ENCODE measurements at regions not wholly inside any gene's neighbourhood (a gene's known extent, or its start where the extent isn't known, plus 50 kb on each side); places are given as distances from the start of the nearest gene placed in this dataset.

DNA sequence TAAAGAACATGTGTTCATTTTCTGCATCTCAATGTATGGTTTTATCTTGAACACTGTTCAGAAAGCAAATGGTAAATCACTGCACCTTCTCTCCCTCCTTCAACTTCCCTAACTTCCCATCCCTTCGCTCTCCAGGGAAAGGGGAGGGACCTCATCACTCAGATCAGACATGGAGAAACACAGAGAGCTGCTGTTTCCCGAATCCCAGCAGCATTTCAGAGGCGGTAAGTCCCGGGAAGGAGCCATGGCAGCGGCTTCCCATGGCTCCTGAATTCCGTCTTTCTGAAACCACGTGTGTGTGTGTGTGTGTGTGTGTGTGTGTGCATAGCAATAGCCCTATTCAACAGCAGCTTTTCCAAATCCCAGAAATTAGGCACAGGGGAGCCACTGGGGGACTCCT, 125.4 kb upstream of the TMCC3 start:
- no peak overlapping the region for H3K4me2 ChIP-seq (ENCODE audit: low read depth, low read length)
- H3K9me3 ChIP-seq (ENCODE audit: low read length): no peaks in the 10 kb centered on the region
- H3K27ac ChIP-seq (ENCODE audit: extremely low read length, insufficient read depth, low read length): no peak overlapping the region
- in situ Hi-C loops (cut with HindIII; ENCODE audit: extremely low pct_ligation_motif_present, low pct_unique_long_range_greater_than_20kb): no loop called here
- no peak overlapping the region for H3K9ac ChIP-seq (ENCODE audit: insufficient read depth, low read depth, low read length)
- no TSS peak for BruUV-seq (replicated peaks)
- no peak for ATAC-seq
- ChIA-PET POLR2A (no interaction called here), CTCF (ENCODE audit: low intra/inter-chr PET ratio, low total read pairs) (no interaction called here)
- FAIRE-seq: no peak
- no peaks in the 10 kb centered on the region for H3K36me3 ChIP-seq (replicated peaks in 1 of 2; ENCODE audit: control insufficient read depth in 1 of 2, insufficient read depth in 2 of 2, low read length in 2 of 2)
- WGBS (ENCODE audit: low lambda C conversion rate): 9% methylated on average over 7 of the region's 7 CpGs
- TF ChIP-seq, protein P1, sequence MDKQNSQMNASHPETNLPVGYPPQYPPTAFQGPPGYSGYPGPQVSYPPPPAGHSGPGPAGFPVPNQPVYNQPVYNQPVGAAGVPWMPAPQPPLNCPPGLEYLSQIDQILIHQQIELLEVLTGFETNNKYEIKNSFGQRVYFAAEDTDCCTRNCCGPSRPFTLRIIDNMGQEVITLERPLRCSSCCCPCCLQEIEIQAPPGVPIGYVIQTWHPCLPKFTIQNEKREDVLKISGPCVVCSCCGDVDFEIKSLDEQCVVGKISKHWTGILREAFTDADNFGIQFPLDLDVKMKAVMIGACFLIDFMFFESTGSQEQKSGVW (CRISPR knock-in tag; IDR thresholded peaks at IDR 0.05; ENCODE audit: borderline replicate concordance): no peak
- TF ChIP-seq MEIS2 (CRISPR knock-in tag; IDR thresholded peaks at IDR 0.05): no peak
- TF ChIP-seq, protein P2, sequence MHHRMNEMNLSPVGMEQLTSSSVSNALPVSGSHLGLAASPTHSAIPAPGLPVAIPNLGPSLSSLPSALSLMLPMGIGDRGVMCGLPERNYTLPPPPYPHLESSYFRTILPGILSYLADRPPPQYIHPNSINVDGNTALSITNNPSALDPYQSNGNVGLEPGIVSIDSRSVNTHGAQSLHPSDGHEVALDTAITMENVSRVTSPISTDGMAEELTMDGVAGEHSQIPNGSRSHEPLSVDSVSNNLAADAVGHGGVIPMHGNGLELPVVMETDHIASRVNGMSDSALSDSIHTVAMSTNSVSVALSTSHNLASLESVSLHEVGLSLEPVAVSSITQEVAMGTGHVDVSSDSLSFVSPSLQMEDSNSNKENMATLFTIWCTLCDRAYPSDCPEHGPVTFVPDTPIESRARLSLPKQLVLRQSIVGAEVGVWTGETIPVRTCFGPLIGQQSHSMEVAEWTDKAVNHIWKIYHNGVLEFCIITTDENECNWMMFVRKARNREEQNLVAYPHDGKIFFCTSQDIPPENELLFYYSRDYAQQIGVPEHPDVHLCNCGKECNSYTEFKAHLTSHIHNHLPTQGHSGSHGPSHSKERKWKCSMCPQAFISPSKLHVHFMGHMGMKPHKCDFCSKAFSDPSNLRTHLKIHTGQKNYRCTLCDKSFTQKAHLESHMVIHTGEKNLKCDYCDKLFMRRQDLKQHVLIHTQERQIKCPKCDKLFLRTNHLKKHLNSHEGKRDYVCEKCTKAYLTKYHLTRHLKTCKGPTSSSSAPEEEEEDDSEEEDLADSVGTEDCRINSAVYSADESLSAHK (CRISPR knock-in tag; IDR thresholded peaks at IDR 0.05; ENCODE audit: borderline replicate concordance): no peak
- TF ChIP-seq ZNF567 (CRISPR knock-in tag; IDR thresholded peaks at IDR 0.05; ENCODE audit: borderline replicate concordance): no peak
- TF ChIP-seq ATAD3A (CRISPR knock-in tag; IDR thresholded peaks at IDR 0.05): no peak
- no peak for TF ChIP-seq CBX1 (IDR thresholded peaks at IDR 0.05; ENCODE audit: low read depth)
- TF ChIP-seq, protein P3, sequence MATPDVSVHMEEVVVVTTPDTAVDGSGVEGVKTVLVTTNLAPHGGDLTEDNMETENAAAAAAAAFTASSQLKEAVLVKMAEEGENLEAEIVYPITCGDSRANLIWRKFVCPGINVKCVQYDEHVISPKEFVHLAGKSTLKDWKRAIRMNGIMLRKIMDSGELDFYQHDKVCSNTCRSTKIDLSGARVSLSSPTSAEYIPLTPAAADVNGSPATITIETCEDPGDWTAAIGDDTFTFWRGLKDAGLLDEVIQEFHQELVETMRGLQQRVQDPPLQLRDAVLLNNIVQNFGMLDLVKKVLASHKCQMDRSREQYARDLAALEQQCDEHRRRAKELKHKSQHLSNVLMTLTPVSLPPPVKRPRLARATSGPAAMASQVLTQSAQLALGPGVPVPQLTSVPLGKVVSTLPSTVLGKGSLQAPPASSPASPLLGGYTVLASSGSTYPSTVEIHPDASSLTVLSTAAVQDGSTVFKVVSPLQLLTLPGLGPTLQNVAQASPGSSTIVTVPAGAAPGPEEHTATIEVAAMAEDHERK (CRISPR knock-in tag; IDR thresholded peaks at IDR 0.05; ENCODE audit: low read depth): no peak
- TF ChIP-seq RBM22 (optimal IDR thresholded peaks at IDR 0.05; ENCODE audit: low read length): no peak
- no peak for TF ChIP-seq ZNF652 (CRISPR knock-in tag; IDR thresholded peaks at IDR 0.05; ENCODE audit: borderline replicate concordance, low read depth)
- no peak for TF ChIP-seq ZNF138 (CRISPR knock-in tag; IDR thresholded peaks at IDR 0.05; ENCODE audit: low read depth)
- no peak for TF ChIP-seq SP1 (IDR thresholded peaks at IDR 0.05)
- TF ChIP-seq SP1 (CRISPR knock-in tag; IDR thresholded peaks at IDR 0.05): no peak
- TF ChIP-seq SCMH1 (CRISPR knock-in tag; IDR thresholded peaks at IDR 0.05; ENCODE audit: borderline replicate concordance): no peak
- no peak for TF ChIP-seq ZNF260 (CRISPR knock-in tag; IDR thresholded peaks at IDR 0.05; ENCODE audit: borderline replicate concordance, low read depth)
- TF ChIP-seq FOXA1 (IDR thresholded peaks at IDR 0.05): no peak
- TF ChIP-seq FOXA1 (CRISPR knock-in tag; IDR thresholded peaks at IDR 0.05): no peak
- H3K27me3 ChIP-seq (ENCODE audit: control insufficient read depth in 1 of 2, insufficient read depth in 2 of 2, low read length in 2 of 2): peaks cover 0 to 7% of the 10 kb centered on the region in 2 experiments; a peak in 2 of 5 replicates
- no peaks in the 10 kb centered on the region for H3K4me1 ChIP-seq (ENCODE audit: insufficient read depth, low read length)
- no peaks in the 10 kb centered on the region for H3K79me2 ChIP-seq (ENCODE audit: insufficient read depth, low read length)
- intact Hi-C loops (cut with micrococcal nuclease; ENCODE audit: unreplicated experiment): no loop called here
- no peak for DNase-seq (ENCODE audit: low spot score)
- H3K4me3 ChIP-seq (replicated peaks in 1 of 3; ENCODE audit: insufficient read depth in 1 of 3, low read depth in 2 of 3, low read length in 3 of 3): no peak overlapping the region
- H2AFZ ChIP-seq (ENCODE audit: low read length): no peak overlapping the region
- no peaks in the 10 kb centered on the region for H4K20me1 ChIP-seq (ENCODE audit: insufficient read depth, low read length)
